ENCODE measurements at regions not wholly inside any gene's neighbourhood (a gene's known extent, or its start where the extent isn't known, plus 50 kb on each side); places are given as distances from the start of the nearest gene placed in this dataset.

DNA sequence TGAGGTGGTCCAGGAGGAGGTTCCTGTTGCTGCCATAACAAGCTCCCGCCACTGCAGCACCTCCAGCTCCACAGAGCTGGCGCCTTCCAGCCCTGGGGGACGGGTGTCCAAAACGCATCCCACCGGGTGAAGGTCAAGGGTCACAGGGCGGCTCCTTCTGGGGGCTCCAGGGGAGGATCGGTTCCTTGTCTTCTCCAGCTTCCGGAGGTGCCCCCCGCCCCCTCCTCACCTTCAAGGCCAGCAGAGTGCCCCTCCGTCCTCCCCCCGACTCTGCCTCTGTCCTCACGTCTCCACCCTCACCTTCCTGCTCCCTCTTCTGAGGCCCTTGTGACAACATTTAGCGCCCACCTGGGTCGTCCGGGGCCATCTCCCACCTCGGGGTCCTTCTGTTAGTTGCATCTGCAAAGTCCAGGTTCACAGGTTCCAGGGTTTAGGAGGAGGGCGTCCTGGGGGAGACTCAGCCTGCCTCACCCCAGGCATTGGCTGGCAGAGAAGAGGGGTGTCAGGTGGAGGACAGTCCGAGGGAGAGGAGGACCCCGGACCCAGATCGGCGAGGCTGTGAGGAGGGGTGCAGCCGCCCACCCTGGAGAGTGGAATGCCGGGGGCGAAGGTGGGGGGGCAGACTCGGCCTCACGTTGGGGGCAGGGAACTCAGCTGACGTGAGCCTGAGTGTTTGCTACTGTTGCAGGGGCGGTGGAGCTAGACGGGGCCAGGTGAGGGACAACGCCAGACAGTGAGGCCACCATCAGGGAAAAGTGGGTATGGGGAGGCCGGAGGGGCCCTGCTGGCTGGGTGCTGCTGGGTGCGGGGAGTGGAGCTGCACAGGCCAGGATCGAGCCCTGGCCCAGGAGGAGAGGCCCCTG lies 205.5 kb upstream of the C14orf180 start:
- no peak for TF ChIP-seq EZH2 (IDR thresholded peaks at IDR 0.05; ENCODE audit: borderline replicate concordance, insufficient read depth, low read length, poor library complexity, severe bottlenecking)
- TF ChIP-seq CTCF (IDR thresholded peaks at IDR 0.05; ENCODE audit: poor library complexity, severe bottlenecking), result no peak
